WTC11 (cell line): ENCODE measurements at regions not wholly inside any gene's neighbourhood (a gene's known extent, or its start where the extent isn't known, plus 50 kb on each side); places are given as distances from the start of the nearest gene placed in this dataset.

Experiments
- ATF2 ChIP-seq: sonication (generic); formaldehyde crosslinking; IDR thresholded peaks from 2 replicates; pipeline ENCODE4 v1.8.1; 2022; ENCODE audit warnings: low read depth, missing genetic modification reagents, borderline replicate concordance
- IRF2 ChIP-seq: sonication (generic); formaldehyde crosslinking; IDR thresholded peaks from 2 replicates; pipeline ENCODE4 v1.8.0; 2022; ENCODE audit warnings: low read depth, missing genetic modification reagents, borderline replicate concordance
- TP53 ChIP-seq: sonication (generic); formaldehyde crosslinking; IDR thresholded peaks from 2 replicates; pipeline ENCODE4 v1.8.1; 2023; ENCODE audit warnings: mild to moderate bottlenecking, missing genetic modification reagents
- ZNF532 ChIP-seq: fragments of 250-450 bp; sonication (Bioruptor Pico); IDR thresholded peaks from 2 replicates; pipeline ENCODE4 v1.9.0; 2021; ENCODE audit warnings: mild to moderate bottlenecking, borderline replicate concordance
- ZSCAN18 ChIP-seq: fragments of 250-450 bp; sonication (Bioruptor Pico); IDR thresholded peaks from 2 replicates; pipeline ENCODE4 v2.1.2; 2022; ENCODE audit warnings: mild to moderate bottlenecking, moderate library complexity
- TF ChIP-seq, protein P1 (sequence below): fragments of 200-600 bp; IDR thresholded peaks from 2 replicates; pipeline ENCODE4 v1.8.0; 2022; ENCODE audit warnings: antibody characterized with exemption

GRCh38 chr18:55133378-55133777 lies 174.1 kb upstream of the CCDC68 start:
- TF ChIP-seq, protein P1, sequence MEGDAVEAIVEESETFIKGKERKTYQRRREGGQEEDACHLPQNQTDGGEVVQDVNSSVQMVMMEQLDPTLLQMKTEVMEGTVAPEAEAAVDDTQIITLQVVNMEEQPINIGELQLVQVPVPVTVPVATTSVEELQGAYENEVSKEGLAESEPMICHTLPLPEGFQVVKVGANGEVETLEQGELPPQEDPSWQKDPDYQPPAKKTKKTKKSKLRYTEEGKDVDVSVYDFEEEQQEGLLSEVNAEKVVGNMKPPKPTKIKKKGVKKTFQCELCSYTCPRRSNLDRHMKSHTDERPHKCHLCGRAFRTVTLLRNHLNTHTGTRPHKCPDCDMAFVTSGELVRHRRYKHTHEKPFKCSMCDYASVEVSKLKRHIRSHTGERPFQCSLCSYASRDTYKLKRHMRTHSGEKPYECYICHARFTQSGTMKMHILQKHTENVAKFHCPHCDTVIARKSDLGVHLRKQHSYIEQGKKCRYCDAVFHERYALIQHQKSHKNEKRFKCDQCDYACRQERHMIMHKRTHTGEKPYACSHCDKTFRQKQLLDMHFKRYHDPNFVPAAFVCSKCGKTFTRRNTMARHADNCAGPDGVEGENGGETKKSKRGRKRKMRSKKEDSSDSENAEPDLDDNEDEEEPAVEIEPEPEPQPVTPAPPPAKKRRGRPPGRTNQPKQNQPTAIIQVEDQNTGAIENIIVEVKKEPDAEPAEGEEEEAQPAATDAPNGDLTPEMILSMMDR = no peak
- TF ChIP-seq IRF2 (CRISPR knock-in tag) = no peak
- no peak for TF ChIP-seq ZSCAN18 (CRISPR knock-in tag)
- TF ChIP-seq ATF2 (CRISPR knock-in tag) = no peak
- TF ChIP-seq TP53 (CRISPR knock-in tag) = no peak
- TF ChIP-seq ZNF532 = no peak
